ENCODE measurements at regions not wholly inside any gene's neighbourhood (a gene's known extent, or its start where the extent isn't known, plus 50 kb on each side); places are given as distances from the start of the nearest gene placed in this dataset.

GRCh38 chr1:209353053-209353452 is 230.5 kb upstream of the CAMK1G start:
- TF ChIP-seq, protein P1, sequence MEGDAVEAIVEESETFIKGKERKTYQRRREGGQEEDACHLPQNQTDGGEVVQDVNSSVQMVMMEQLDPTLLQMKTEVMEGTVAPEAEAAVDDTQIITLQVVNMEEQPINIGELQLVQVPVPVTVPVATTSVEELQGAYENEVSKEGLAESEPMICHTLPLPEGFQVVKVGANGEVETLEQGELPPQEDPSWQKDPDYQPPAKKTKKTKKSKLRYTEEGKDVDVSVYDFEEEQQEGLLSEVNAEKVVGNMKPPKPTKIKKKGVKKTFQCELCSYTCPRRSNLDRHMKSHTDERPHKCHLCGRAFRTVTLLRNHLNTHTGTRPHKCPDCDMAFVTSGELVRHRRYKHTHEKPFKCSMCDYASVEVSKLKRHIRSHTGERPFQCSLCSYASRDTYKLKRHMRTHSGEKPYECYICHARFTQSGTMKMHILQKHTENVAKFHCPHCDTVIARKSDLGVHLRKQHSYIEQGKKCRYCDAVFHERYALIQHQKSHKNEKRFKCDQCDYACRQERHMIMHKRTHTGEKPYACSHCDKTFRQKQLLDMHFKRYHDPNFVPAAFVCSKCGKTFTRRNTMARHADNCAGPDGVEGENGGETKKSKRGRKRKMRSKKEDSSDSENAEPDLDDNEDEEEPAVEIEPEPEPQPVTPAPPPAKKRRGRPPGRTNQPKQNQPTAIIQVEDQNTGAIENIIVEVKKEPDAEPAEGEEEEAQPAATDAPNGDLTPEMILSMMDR (IDR thresholded peaks at IDR 0.05): no peak
- TF ChIP-seq POLR2A (IDR thresholded peaks at IDR 0.05): no peak
- TF ChIP-seq EP300 (IDR thresholded peaks at IDR 0.05): no peak
